ENCODE measurements at regions not wholly inside any gene's neighbourhood (a gene's known extent, or its start where the extent isn't known, plus 50 kb on each side); places are given as distances from the start of the nearest gene placed in this dataset. TPM values are rescaled to one million over a fixed set of nuclear protein-coding genes. Genes with fewer than 3 reads are reported as not detected.

DNA sequence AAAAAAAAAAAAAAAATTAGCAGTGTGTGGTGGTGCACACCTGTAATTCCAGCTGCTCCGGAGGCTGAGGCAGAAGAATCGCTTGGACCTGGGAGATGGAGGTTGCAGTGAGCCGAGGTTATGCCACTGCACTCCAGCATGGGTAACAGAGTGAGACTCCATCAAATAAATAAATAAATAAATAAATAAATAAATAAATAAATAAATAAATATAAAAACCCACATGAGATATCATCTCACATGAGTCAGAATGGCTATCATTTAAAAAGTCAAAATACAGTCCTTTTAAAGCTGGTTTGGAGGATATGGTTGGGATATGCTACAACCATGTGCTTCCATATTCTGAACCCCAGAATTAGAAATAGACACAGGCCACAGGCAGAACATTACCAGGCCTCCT is 114.3 kb downstream of the WSCD1 start:
- Histone ChIP-seq H3K4me1 (ENCODE audit: insufficient read depth) (no peaks in the 10 kb centered on the region), H3K36me3 (replicated peaks; ENCODE audit: insufficient read depth, low read depth) (no peaks in the 10 kb centered on the region), H3K79me2 (no peaks in the 10 kb centered on the region), H3K4me2 (no peak overlapping the region), H4K20me1 (ENCODE audit: insufficient read depth, poor library complexity, severe bottlenecking) (no peaks in the 10 kb centered on the region), H3K4me3 (no peak overlapping the region), H3K27me3 (no peaks in the 10 kb centered on the region), H2AFZ (no peak overlapping the region), H3K27ac (no peak overlapping the region), H3K9me2 (replicated peaks; ENCODE audit: insufficient read depth) (no peaks in the 10 kb centered on the region), H3K9me3 (ENCODE audit: low read depth) (no peaks in the 10 kb centered on the region)
- no peak for DNase-seq (ENCODE audit: low spot score)
- TF ChIP-seq EZH2 (IDR thresholded peaks at IDR 0.05; ENCODE audit: borderline replicate concordance), result no peak
- TF ChIP-seq EZH2phosphoT487 (IDR thresholded peaks at IDR 0.05; ENCODE audit: low read depth, severe bottlenecking, unreplicated experiment), result no peak
- TF ChIP-seq, protein P1, sequence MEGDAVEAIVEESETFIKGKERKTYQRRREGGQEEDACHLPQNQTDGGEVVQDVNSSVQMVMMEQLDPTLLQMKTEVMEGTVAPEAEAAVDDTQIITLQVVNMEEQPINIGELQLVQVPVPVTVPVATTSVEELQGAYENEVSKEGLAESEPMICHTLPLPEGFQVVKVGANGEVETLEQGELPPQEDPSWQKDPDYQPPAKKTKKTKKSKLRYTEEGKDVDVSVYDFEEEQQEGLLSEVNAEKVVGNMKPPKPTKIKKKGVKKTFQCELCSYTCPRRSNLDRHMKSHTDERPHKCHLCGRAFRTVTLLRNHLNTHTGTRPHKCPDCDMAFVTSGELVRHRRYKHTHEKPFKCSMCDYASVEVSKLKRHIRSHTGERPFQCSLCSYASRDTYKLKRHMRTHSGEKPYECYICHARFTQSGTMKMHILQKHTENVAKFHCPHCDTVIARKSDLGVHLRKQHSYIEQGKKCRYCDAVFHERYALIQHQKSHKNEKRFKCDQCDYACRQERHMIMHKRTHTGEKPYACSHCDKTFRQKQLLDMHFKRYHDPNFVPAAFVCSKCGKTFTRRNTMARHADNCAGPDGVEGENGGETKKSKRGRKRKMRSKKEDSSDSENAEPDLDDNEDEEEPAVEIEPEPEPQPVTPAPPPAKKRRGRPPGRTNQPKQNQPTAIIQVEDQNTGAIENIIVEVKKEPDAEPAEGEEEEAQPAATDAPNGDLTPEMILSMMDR (IDR thresholded peaks at IDR 0.05; ENCODE audit: poor library complexity), result no peak
- 87% methylated on average over 3 of the region's 3 CpGs for WGBS (ENCODE audit: low lambda C conversion rate, missing lambda C conversion rate)

DNA sequence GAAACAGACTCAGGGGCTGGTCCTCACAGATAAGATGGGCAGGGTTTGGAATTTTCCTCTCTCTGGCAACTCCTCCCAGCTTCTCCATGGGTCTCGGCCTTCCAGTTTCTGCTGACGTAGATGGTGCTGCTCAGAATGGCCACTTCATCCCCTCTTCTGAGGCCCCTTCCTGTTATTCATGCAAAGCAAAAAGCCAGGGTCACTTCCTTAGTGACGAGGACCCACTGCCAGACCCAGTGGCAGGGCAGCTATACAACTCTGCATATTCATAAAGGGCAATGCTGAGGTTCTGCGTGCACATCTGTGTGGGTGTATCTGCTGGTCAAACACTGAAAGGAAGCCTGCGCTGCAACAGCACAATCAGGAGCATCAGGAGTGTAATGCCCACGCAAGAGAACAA is 108.8 kb downstream of the WSCD1 start:
- Histone ChIP-seq H3K9me2 (replicated peaks; ENCODE audit: insufficient read depth) (no peaks in the 10 kb centered on the region), H3K4me1 (ENCODE audit: insufficient read depth) (no peaks in the 10 kb centered on the region), H3K27ac (no peak overlapping the region), H2AFZ (no peak overlapping the region), H4K20me1 (ENCODE audit: insufficient read depth, poor library complexity, severe bottlenecking) (no peaks in the 10 kb centered on the region), H3K36me3 (replicated peaks; ENCODE audit: insufficient read depth, low read depth) (no peaks in the 10 kb centered on the region), H3K9me3 (ENCODE audit: low read depth) (no peaks in the 10 kb centered on the region), H3K4me3 (no peak overlapping the region), H3K79me2 (no peaks in the 10 kb centered on the region), H3K27me3 (no peaks in the 10 kb centered on the region), H3K4me2 (no peak overlapping the region)
- 73% methylated on average over 6 of the region's 6 CpGs for WGBS (ENCODE audit: low lambda C conversion rate, missing lambda C conversion rate)
- no peak for TF ChIP-seq EZH2phosphoT487 (IDR thresholded peaks at IDR 0.05; ENCODE audit: low read depth, severe bottlenecking, unreplicated experiment)
- TF ChIP-seq, protein P1 (IDR thresholded peaks at IDR 0.05; ENCODE audit: poor library complexity), result no peak
- no peak for TF ChIP-seq EZH2 (IDR thresholded peaks at IDR 0.05; ENCODE audit: borderline replicate concordance)
- no peak for DNase-seq (ENCODE audit: low spot score)

DNA sequence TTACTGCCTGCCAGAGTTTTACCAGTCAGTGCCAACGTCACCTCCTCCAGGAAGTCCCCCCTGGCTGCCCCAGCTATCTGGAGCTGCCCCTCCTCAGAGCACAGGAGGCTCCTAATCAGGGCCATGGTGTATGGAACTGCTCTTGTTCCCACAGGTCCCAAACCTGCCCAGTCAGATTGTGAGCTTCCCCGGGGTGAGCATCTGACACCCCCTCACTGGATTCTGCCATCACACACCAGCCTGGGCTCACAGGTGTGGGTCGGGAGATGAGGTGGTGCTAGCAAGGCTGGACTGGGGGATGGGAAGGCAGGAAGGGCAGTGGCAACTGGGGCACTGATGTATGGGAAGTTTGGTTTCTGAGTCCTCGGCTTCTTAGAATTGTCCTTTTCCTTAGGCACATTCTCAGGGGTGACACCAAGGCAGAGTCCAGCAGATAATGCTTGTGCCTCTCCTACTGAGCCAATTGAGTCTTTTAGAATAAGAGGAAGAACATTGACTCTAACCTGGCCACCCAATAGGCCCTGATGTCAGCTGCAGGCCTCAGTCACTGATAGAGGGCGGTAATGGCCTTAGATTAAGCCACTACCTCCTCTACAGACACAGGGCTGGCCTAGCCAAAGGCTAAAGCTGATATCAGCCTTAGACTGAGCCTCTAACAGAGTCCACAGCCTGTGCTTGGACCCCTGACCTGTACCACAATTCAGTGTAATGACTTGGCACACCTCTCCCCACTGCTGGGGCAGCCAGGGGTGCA is 107.9 kb downstream of the WSCD1 start:
- H3K9me3 ChIP-seq (ENCODE audit: low read depth), result no peaks in the 10 kb centered on the region
- H3K4me2 ChIP-seq, result no peak overlapping the region
- no peaks in the 10 kb centered on the region for H4K20me1 ChIP-seq (ENCODE audit: insufficient read depth, poor library complexity, severe bottlenecking)
- no peak for TF ChIP-seq EZH2phosphoT487 (IDR thresholded peaks at IDR 0.05; ENCODE audit: low read depth, severe bottlenecking, unreplicated experiment)
- TF ChIP-seq EZH2 (IDR thresholded peaks at IDR 0.05; ENCODE audit: borderline replicate concordance), result no peak
- TF ChIP-seq, protein P1 (IDR thresholded peaks at IDR 0.05; ENCODE audit: poor library complexity), result no peak
- no peak overlapping the region for H2AFZ ChIP-seq
- no peak overlapping the region for H3K4me3 ChIP-seq
- H3K27me3 ChIP-seq, result no peaks in the 10 kb centered on the region
- 83% methylated on average over 5 of the region's 5 CpGs for WGBS (ENCODE audit: low lambda C conversion rate, missing lambda C conversion rate)
- no peaks in the 10 kb centered on the region for H3K36me3 ChIP-seq (replicated peaks; ENCODE audit: insufficient read depth, low read depth)
- H3K4me1 ChIP-seq (ENCODE audit: insufficient read depth), result no peaks in the 10 kb centered on the region
- no peak for DNase-seq (ENCODE audit: low spot score)
- H3K9me2 ChIP-seq (replicated peaks; ENCODE audit: insufficient read depth), result no peaks in the 10 kb centered on the region
- H3K79me2 ChIP-seq, result no peaks in the 10 kb centered on the region
- H3K27ac ChIP-seq, result no peak overlapping the region

Small RNA genes lying in the stretch of these regions (small RNA-seq; reads per million reads assigned to genes)
- not detected for gene RNU6-1264P
